Progenitor cell of endocrine pancreas (in vitro differentiated cells): ENCODE measurements at regions not wholly inside any gene's neighbourhood (a gene's known extent, or its start where the extent isn't known, plus 50 kb on each side); places are given as distances from the start of the nearest gene placed in this dataset.

Experiments used
- DNase-seq: peaks from one replicate; pipeline ENCODE4 v3.0.0; 2021; ENCODE audit warnings: low spot score; ENCODE audit not compliant: unreplicated experiment
- H3K27ac Mint-ChIP-seq: 2 replicates; pipeline ENCODE4 v1.8.0; 2021; ENCODE audit warnings: mild to moderate bottlenecking, moderate library complexity, mixed read lengths
- H3K27me3 Mint-ChIP-seq: 2 replicates; pipeline ENCODE4 v1.8.0; 2021; ENCODE audit warnings: mixed read lengths
- H3K36me3 Mint-ChIP-seq: 2 replicates; pipeline ENCODE4 v1.8.0; 2022; ENCODE audit warnings: mixed read lengths; ENCODE audit not compliant: insufficient read depth
- H3K4me1 Mint-ChIP-seq: 2 replicates; pipeline ENCODE4 v1.8.0; 2021; ENCODE audit warnings: low read depth, mixed read lengths
- H3K4me3 Mint-ChIP-seq: 2 replicates; pipeline ENCODE4 v1.8.0; 2021; ENCODE audit warnings: low read depth, mild to moderate bottlenecking, moderate library complexity, mixed read lengths
- H3K9me3 Mint-ChIP-seq: 2 replicates; pipeline ENCODE4 v1.8.0; 2021; ENCODE audit warnings: low read depth, mixed read lengths
- TF ChIP-seq, protein P1 (sequence below): fragments of 200-600 bp; sonication (generic); IDR thresholded peaks from one replicate; pipeline ENCODE4 v1.5.0; 2021; ENCODE audit warnings: antibody characterized with exemption, mild to moderate bottlenecking; ENCODE audit not compliant: unreplicated experiment

DNA sequence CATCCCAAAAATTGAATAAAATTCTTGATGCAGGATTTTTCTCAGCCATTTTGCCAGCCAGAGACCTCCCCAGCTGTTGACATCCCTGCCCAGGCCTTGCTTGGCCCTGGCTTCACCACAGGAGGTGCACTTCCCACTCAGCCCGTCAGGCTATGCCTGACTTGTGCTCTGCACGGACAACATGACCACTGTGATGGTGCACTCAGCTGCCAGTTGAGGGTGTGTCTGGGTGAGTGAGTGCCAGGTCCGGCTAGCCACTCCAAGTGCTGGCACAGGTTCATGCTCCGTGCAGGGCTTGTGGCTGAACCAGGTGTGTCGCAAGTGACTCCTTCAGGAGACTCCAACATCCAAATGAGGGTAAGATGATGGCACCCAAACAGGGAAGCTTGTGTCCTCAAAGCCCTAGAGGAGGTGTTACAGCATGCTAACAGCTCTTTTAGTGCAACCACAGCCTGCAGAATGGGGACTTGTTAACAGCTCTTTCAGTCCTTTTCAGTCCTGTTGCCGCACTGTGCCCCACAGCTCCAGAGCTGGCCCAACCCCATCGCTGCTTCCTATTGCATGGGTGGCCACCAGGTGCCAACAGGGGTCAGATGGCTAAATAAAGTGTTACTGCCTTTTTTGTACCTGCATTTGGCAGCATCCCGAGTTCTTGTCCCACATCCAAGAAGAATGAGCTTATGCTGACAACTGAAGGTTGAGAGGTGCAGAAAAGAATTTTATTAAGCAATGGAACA, 380.7 kb downstream of the SLITRK5 start:
- no peak for DNase-seq
- no peaks in the 10 kb centered on the region for H3K27me3 Mint-ChIP-seq

GRCh38 chr13:88063741-88064140, 392.6 kb downstream of the SLITRK5 start:
- Mint-ChIP-seq H3K9me3 (peaks cover 3% of the 10 kb centered on the region), H3K4me1 (peaks cover 2% of the 10 kb centered on the region)

More for the DNA sequence above, 380.7 kb downstream of the SLITRK5 start:
- Mint-ChIP-seq H3K9me3 (peaks cover 16% of the 10 kb centered on the region), H3K4me3 (no peak overlapping the region), H3K27ac (no peak overlapping the region), H3K4me1 (no peaks in the 10 kb centered on the region), H3K36me3 (no peaks in the 10 kb centered on the region)
- TF ChIP-seq, protein P1, sequence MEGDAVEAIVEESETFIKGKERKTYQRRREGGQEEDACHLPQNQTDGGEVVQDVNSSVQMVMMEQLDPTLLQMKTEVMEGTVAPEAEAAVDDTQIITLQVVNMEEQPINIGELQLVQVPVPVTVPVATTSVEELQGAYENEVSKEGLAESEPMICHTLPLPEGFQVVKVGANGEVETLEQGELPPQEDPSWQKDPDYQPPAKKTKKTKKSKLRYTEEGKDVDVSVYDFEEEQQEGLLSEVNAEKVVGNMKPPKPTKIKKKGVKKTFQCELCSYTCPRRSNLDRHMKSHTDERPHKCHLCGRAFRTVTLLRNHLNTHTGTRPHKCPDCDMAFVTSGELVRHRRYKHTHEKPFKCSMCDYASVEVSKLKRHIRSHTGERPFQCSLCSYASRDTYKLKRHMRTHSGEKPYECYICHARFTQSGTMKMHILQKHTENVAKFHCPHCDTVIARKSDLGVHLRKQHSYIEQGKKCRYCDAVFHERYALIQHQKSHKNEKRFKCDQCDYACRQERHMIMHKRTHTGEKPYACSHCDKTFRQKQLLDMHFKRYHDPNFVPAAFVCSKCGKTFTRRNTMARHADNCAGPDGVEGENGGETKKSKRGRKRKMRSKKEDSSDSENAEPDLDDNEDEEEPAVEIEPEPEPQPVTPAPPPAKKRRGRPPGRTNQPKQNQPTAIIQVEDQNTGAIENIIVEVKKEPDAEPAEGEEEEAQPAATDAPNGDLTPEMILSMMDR, result no peak

GRCh38 chr13:88066847-88067246, 395.7 kb downstream of the SLITRK5 start:
- TF ChIP-seq, protein P1, result no peak
- no peak for DNase-seq
- H3K27me3 Mint-ChIP-seq, result no peaks in the 10 kb centered on the region
- H3K36me3 Mint-ChIP-seq, result no peaks in the 10 kb centered on the region
- no peaks in the 10 kb centered on the region for H3K4me1 Mint-ChIP-seq
- no peak overlapping the region for H3K27ac Mint-ChIP-seq
- H3K9me3 Mint-ChIP-seq, result peaks cover 3% of the 10 kb centered on the region
- no peak overlapping the region for H3K4me3 Mint-ChIP-seq

More at GRCh38 chr13:88063741-88064140, 392.6 kb downstream of the SLITRK5 start:
- Mint-ChIP-seq H3K27me3 (no peaks in the 10 kb centered on the region), H3K36me3 (no peaks in the 10 kb centered on the region), H3K27ac (no peak overlapping the region), H3K4me3 (no peak overlapping the region)
- no peak for DNase-seq
- TF ChIP-seq, protein P1, result no peak

DNA sequence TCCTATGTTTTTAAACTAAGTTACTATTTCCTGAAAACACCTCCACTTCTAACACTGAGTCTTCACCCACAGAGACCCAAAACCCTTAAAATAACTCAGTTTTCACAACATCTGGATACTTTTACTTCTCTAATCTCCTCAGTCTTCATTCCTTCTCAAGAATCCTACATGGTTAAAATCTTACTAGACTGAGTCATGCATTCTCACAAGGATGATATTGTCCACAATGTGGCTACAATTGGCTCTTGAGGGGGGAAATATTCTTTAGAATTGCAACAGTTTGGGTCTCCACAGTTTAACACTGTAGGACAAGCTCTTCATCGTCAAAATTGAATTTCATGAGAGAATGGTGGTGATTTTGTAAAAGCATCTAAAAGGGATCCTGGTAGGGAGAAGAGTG, 397.1 kb downstream of the SLITRK5 start:
- no peaks in the 10 kb centered on the region for H3K36me3 Mint-ChIP-seq
- no peaks in the 10 kb centered on the region for H3K4me1 Mint-ChIP-seq
- DNase-seq, result no peak
- no peak overlapping the region for H3K4me3 Mint-ChIP-seq
- H3K9me3 Mint-ChIP-seq, result peaks cover 3% of the 10 kb centered on the region
- no peaks in the 10 kb centered on the region for H3K27me3 Mint-ChIP-seq
- H3K27ac Mint-ChIP-seq, result no peak overlapping the region
- TF ChIP-seq, protein P1, result no peak

GRCh38 chr13:88068975-88069374, 397.8 kb downstream of the SLITRK5 start:
- H3K27me3 Mint-ChIP-seq, result no peaks in the 10 kb centered on the region
- no peak overlapping the region for H3K4me3 Mint-ChIP-seq
- peaks cover 3% of the 10 kb centered on the region for H3K9me3 Mint-ChIP-seq
- no peak overlapping the region for H3K27ac Mint-ChIP-seq
- H3K36me3 Mint-ChIP-seq, result no peaks in the 10 kb centered on the region
- TF ChIP-seq, protein P1, result no peak
- no peak for DNase-seq
- no peaks in the 10 kb centered on the region for H3K4me1 Mint-ChIP-seq
